ENCODE measurements at regions not wholly inside any gene's neighbourhood (a gene's known extent, or its start where the extent isn't known, plus 50 kb on each side); places are given as distances from the start of the nearest gene placed in this dataset.

DNA sequence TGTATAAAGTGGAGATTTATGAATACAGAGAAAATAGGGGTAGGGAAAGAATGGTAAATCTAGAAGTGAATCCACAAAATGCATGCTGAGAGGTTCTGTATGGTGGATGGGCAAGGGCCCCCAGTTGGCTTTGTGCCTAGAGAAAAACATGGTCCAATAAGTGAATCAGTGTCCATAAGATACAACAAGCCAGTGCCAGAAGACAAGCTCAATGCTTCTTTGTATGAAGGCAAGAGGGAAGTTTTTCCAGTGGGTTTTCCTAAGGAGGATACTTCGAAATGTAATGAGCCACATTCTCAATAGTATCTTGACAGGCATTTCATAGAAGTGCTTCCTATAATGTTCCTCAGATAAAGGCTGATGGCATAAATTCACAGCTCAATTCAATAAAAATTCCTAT is 169.4 kb upstream of the HMCN1 start:
- TF ChIP-seq EZH2 (IDR thresholded peaks at IDR 0.05; ENCODE audit: borderline replicate concordance, low read depth, low read length, severe bottlenecking) (no peak), POLR2AphosphoS5 (IDR thresholded peaks at IDR 0.05; ENCODE audit: insufficient read depth, low read depth, low read length) (no peak), MYC (IDR thresholded peaks at IDR 0.05; ENCODE audit: low read depth, low read length) (no peak)
- TF ChIP-seq, protein P1, sequence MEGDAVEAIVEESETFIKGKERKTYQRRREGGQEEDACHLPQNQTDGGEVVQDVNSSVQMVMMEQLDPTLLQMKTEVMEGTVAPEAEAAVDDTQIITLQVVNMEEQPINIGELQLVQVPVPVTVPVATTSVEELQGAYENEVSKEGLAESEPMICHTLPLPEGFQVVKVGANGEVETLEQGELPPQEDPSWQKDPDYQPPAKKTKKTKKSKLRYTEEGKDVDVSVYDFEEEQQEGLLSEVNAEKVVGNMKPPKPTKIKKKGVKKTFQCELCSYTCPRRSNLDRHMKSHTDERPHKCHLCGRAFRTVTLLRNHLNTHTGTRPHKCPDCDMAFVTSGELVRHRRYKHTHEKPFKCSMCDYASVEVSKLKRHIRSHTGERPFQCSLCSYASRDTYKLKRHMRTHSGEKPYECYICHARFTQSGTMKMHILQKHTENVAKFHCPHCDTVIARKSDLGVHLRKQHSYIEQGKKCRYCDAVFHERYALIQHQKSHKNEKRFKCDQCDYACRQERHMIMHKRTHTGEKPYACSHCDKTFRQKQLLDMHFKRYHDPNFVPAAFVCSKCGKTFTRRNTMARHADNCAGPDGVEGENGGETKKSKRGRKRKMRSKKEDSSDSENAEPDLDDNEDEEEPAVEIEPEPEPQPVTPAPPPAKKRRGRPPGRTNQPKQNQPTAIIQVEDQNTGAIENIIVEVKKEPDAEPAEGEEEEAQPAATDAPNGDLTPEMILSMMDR (IDR thresholded peaks at IDR 0.05; ENCODE audit: extremely low read depth in 1 of 2, insufficient read depth in 1 of 2, low read depth in 1 of 2, low read length in 2 of 2) = no peak

Data from endothelial cell of umbilical vein (primary cell).